Bronchial epithelial cell (primary cell): ENCODE measurements at regions not wholly inside any gene's neighbourhood (a gene's known extent, or its start where the extent isn't known, plus 50 kb on each side); places are given as distances from the start of the nearest gene placed in this dataset.

ENCODE experiments used
- DNase-seq: peaks from one replicate; pipeline ENCODE4 v3.0.0-alpha.2; 2010; ENCODE audit warnings: low read depth
- FAIRE-seq: peaks from 2 replicates; lab custom pipeline; 2011; peaks lifted over from hg19 to GRCh38; lab: Jason Lieb, UNC
- H3K27me3 ChIP-seq: 2 replicates; pipeline ENCODE4 v1.5.1; 2011; ENCODE audit warnings: low read length; ENCODE audit not compliant: control insufficient read depth, insufficient read depth
- H3K36me3 ChIP-seq: 2 replicates; pipeline ENCODE4 v1.5.1; 2011; ENCODE audit warnings: low read length; ENCODE audit not compliant: control insufficient read depth, insufficient read depth
- H3K4me3 ChIP-seq: 2 replicates; pipeline ENCODE4 v1.5.1; 2011; ENCODE audit warnings: mild to moderate bottlenecking, low read depth, low read length, control low read depth
- TF ChIP-seq, protein P1 (sequence below): IDR thresholded peaks from 2 replicates; pipeline ENCODE4 v1.5.1; 2011; ENCODE audit warnings: mild to moderate bottlenecking, moderate library complexity, low read length, control low read depth, inconsistent platforms; ENCODE audit not compliant: insufficient read depth, severe bottlenecking

DNA sequence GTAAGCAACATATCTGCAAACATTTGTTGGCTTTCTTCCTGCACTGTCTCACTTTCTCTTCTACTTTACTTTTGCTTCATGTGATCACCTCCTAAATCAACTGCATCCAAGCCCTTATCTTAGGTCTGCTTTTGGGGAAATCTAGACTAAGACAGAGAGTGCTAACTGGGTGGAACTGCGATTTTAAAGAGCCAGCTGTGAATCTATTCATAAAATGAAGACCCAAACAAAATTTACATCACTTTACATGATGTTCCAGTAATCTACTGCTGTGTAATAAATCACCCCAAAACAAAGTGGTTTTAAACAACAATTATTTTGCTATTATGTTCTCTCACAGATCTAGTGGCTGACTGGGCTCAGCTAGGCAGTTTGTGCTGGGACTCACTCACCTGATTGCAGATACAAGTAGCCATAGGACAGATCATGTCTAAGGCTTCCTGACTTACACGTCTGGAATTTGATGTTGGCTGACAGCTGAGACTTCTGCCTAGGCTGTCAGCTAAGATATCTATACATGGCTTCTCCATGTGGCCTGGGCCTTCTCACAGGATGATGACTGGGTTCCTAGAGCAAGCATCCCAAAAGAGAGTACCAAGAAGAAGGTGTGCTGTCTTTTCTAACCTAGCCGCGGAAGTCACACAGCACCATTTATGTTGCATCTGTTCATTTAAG lies 145.1 kb upstream of the TBCA start:
- FAIRE-seq, result no peak
- H3K27me3 ChIP-seq, result no peaks in the 10 kb centered on the region
- H3K36me3 ChIP-seq, result no peaks in the 10 kb centered on the region
- peak; percentile 52 for DNase-seq
- TF ChIP-seq, protein P1, sequence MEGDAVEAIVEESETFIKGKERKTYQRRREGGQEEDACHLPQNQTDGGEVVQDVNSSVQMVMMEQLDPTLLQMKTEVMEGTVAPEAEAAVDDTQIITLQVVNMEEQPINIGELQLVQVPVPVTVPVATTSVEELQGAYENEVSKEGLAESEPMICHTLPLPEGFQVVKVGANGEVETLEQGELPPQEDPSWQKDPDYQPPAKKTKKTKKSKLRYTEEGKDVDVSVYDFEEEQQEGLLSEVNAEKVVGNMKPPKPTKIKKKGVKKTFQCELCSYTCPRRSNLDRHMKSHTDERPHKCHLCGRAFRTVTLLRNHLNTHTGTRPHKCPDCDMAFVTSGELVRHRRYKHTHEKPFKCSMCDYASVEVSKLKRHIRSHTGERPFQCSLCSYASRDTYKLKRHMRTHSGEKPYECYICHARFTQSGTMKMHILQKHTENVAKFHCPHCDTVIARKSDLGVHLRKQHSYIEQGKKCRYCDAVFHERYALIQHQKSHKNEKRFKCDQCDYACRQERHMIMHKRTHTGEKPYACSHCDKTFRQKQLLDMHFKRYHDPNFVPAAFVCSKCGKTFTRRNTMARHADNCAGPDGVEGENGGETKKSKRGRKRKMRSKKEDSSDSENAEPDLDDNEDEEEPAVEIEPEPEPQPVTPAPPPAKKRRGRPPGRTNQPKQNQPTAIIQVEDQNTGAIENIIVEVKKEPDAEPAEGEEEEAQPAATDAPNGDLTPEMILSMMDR, result no peak
- H3K4me3 ChIP-seq, result no peak overlapping the region

DNA sequence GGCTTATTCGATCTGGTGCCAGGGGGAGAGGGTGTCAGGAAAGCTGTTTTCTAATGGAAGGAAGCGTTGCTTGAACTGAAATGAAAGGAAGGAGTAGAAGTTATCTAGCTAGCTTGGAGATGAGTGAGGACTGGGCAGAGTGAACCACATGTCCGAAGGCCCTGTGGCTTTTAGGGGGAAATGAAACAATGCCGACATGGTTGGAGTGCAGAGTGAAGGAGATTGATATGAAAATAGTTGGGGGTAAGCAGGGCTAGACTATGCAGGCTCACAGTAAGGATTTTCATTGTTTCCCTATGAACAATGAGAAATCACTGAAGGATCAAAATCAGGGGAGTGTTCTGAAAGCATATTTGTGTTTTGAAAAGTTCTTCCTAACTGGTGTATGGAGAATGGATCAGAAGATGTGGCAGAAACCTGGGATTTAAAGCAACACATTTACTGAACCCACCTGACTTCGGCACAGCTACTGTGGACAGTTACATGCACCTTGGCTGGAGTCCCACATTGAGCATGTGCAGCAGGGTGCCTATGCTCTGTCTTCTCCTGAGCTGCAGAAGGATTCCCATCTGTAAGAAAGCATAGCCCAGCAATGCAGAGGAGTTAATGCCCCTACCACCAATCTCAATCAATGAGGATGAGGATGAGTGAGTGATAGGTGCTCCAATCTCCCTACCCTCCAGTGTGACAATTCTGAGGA lies 144.4 kb upstream of the TBCA start:
- no peak for DNase-seq
- H3K27me3 ChIP-seq, result no peaks in the 10 kb centered on the region
- peak; percentile 83 for FAIRE-seq
- H3K4me3 ChIP-seq, result no peak overlapping the region
- TF ChIP-seq, protein P1, result no peak
- H3K36me3 ChIP-seq, result no peaks in the 10 kb centered on the region

- TF ChIP-seq, protein P1, result no peak
- Histone ChIP-seq H3K36me3 (no peaks in the 10 kb centered on the region), H3K27me3 (no peaks in the 10 kb centered on the region), H3K4me3 (no peak overlapping the region)
- DNase-seq (no peak), FAIRE-seq (no peak)
These were observed 139.2 kb upstream of the TBCA start for GRCh38 chr5:77915346-77915745.

- DNase-seq (no peak), FAIRE-seq (no peak)
- TF ChIP-seq, protein P1, result no peak
- Histone ChIP-seq H3K36me3 (no peaks in the 10 kb centered on the region), H3K27me3 (no peaks in the 10 kb centered on the region), H3K4me3 (no peak overlapping the region)
These were observed 136.6 kb upstream of the TBCA start for GRCh38 chr5:77912721-77913120.

- TF ChIP-seq, protein P1, result no peak
- Histone ChIP-seq H3K36me3 (no peaks in the 10 kb centered on the region), H3K27me3 (no peaks in the 10 kb centered on the region), H3K4me3 (no peak overlapping the region)
- DNase-seq, result no peak
- no peak for FAIRE-seq
These were observed 134.6 kb upstream of the TBCA start for GRCh38 chr5:77910602-77911188.
